ENCODE measurements at regions not wholly inside any gene's neighbourhood (a gene's known extent, or its start where the extent isn't known, plus 50 kb on each side); places are given as distances from the start of the nearest gene placed in this dataset.

DNA sequence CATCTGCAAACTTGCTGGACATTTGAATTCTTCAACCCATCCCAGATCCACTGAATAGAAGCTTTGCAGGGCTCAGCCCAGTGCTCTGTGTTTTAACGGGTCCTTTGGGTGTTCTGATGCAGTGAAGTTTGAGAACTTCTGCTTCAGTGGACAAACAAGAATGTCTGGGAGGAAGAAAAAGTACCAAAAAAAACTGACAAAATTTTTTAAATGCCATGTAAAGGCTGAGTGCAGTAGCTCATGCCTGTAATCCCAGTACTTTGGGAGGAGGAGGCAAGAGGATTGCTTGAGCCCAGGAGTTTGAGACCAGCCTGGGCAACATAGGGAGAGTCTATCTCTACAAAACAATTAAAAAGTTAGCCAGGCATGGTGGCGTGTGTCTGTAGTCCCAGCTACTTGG lies 51.8 kb upstream of the FRMD4A start:
- no peak for TF ChIP-seq ZNF416 (tag by site-specific recombination; IDR thresholded peaks at IDR 0.05)
- TF ChIP-seq, protein P1, sequence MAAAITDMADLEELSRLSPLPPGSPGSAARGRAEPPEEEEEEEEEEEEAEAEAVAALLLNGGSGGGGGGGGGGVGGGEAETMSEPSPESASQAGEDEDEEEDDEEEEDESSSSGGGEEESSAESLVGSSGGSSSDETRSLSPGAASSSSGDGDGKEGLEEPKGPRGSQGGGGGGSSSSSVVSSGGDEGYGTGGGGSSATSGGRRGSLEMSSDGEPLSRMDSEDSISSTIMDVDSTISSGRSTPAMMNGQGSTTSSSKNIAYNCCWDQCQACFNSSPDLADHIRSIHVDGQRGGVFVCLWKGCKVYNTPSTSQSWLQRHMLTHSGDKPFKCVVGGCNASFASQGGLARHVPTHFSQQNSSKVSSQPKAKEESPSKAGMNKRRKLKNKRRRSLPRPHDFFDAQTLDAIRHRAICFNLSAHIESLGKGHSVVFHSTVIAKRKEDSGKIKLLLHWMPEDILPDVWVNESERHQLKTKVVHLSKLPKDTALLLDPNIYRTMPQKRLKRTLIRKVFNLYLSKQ (tag by site-specific recombination; IDR thresholded peaks at IDR 0.05; ENCODE audit: borderline replicate concordance), result no peak
- TF ChIP-seq ZNF791 (tag by site-specific recombination; IDR thresholded peaks at IDR 0.05), result no peak
- TF ChIP-seq ZBTB8A (tag by site-specific recombination; IDR thresholded peaks at IDR 0.05), result no peak
